NCI-H748 treated with DMSO at 0.1 percent for 48 hours (cell line): ENCODE measurements at regions not wholly inside any gene's neighbourhood (a gene's known extent, or its start where the extent isn't known, plus 50 kb on each side); places are given as distances from the start of the nearest gene placed in this dataset.
"Not testable (repeated sequence)": the region's sequence is repeated elsewhere in the genome, so short reads cannot be mapped to it uniquely, and the experiment has no call there.

Source experiments
- DNase-seq: peaks from one replicate; lab custom pipeline; 2025; lab: John Stamatoyannopoulos, UW

- no peak for DNase-seq
Observed at GRCh38 chr17:22138861-22139469, 446.6 kb downstream of the KCNJ18 start.

- no peak for DNase-seq
Observed at GRCh38 chr17:22142091-22142490, 449.8 kb downstream of the KCNJ18 start.

- DNase-seq, result no peak
Observed at GRCh38 chr17:22145605-22146178, 453.4 kb downstream of the KCNJ18 start.

- DNase-seq, result no peak
Observed at GRCh38 chr17:22158364-22158763, 466.0 kb downstream of the KCNJ18 start.

- no peak for DNase-seq
Observed at GRCh38 chr17:22161376-22161775, 469.1 kb downstream of the KCNJ18 start.

GRCh38 chr17:22171631-22172030, 479.3 kb downstream of the KCNJ18 start:
- DNase-seq, result no peak

GRCh38 chr17:22193113-22193512, 500.8 kb downstream of the KCNJ18 start:
- no peak for DNase-seq

- DNase-seq, result not testable (repeated sequence)
Observed at GRCh38 chr17:22200187-22200586, 507.9 kb downstream of the KCNJ18 start.

GRCh38 chr17:22202702-22203101, 510.4 kb downstream of the KCNJ18 start:
- DNase-seq, result no peak

GRCh38 chr17:22203208-22203715, 510.9 kb downstream of the KCNJ18 start:
- DNase-seq, result no peak

GRCh38 chr17:22204076-22204475, 511.8 kb downstream of the KCNJ18 start:
- not testable (repeated sequence) for DNase-seq

- DNase-seq, result not testable (repeated sequence)
Observed at GRCh38 chr17:22210212-22210611, 517.9 kb downstream of the KCNJ18 start.

GRCh38 chr17:22213169-22213568, 520.8 kb downstream of the KCNJ18 start:
- DNase-seq, result not testable (repeated sequence)

- DNase-seq, result no peak
Observed at GRCh38 chr17:22217135-22217534, 524.8 kb downstream of the KCNJ18 start.

- DNase-seq, result no peak
Observed at GRCh38 chr17:22221344-22221743, 529.0 kb downstream of the KCNJ18 start.

- DNase-seq, result not testable (repeated sequence)
Observed at GRCh38 chr17:22226477-22226876, 534.2 kb downstream of the KCNJ18 start.

GRCh38 chr17:22226932-22227331, 534.6 kb downstream of the KCNJ18 start:
- not testable (repeated sequence) for DNase-seq

GRCh38 chr17:22227699-22228553, 535.6 kb downstream of the KCNJ18 start:
- not testable (repeated sequence) for DNase-seq

- not testable (repeated sequence) for DNase-seq
Observed at GRCh38 chr17:22229821-22230220, 537.5 kb downstream of the KCNJ18 start.

- DNase-seq, result no peak
Observed at GRCh38 chr17:22233382-22233781, 541.1 kb downstream of the KCNJ18 start.

GRCh38 chr17:22242472-22242871, 550.1 kb downstream of the KCNJ18 start:
- DNase-seq, result no peak

GRCh38 chr17:22251498-22251897, 559.2 kb downstream of the KCNJ18 start:
- no peak for DNase-seq

- DNase-seq, result no peak
Observed at GRCh38 chr17:22253007-22253406, 560.7 kb downstream of the KCNJ18 start.
